H9 (cell line): ENCODE measurements at regions not wholly inside any gene's neighbourhood (a gene's known extent, or its start where the extent isn't known, plus 50 kb on each side); places are given as distances from the start of the nearest gene placed in this dataset.

Experiments used
- DNase-seq: peaks from one replicate; pipeline ENCODE4 v3.0.0-alpha.2; 2017
- H2AFZ ChIP-seq: one replicate; pipeline ENCODE4 v1.6.1; 2013; ENCODE audit warnings: mild to moderate bottlenecking, low read length, control low read depth, moderate library complexity
- H2AK5ac ChIP-seq: 2 replicates; pipeline ENCODE4 v1.6.1; 2013; ENCODE audit warnings: low read length, control low read depth, mixed read lengths; ENCODE audit not compliant: insufficient read length
- H2BK120ac ChIP-seq: one replicate; pipeline ENCODE4 v1.6.1; 2013; ENCODE audit warnings: low read depth, mild to moderate bottlenecking, low read length, control low read depth, inconsistent platforms; ENCODE audit not compliant: poor library complexity, severe bottlenecking
- H2BK12ac ChIP-seq: 2 replicates; pipeline ENCODE4 v1.6.1; 2013; ENCODE audit warnings: low read length, control low read depth, mixed read lengths, low read depth; ENCODE audit not compliant: insufficient read length
- H2BK15ac ChIP-seq: 2 replicates; pipeline ENCODE4 v1.6.1; 2013; ENCODE audit warnings: low read depth, low read length, control low read depth
- H2BK20ac ChIP-seq: one replicate; pipeline ENCODE4 v1.6.1; 2013; ENCODE audit warnings: low read depth, mild to moderate bottlenecking, low read length, control low read depth, inconsistent platforms; ENCODE audit not compliant: poor library complexity, severe bottlenecking
- H2BK5ac ChIP-seq: 2 replicates; pipeline ENCODE4 v1.6.1; 2013; ENCODE audit warnings: low read length, control low read depth, mixed read lengths; ENCODE audit not compliant: insufficient read length
- H3K14ac ChIP-seq: 2 replicates; pipeline ENCODE4 v1.6.1; 2013; ENCODE audit warnings: low read length, control low read depth; ENCODE audit not compliant: insufficient read depth
- H3K18ac ChIP-seq: 2 replicates; pipeline ENCODE4 v1.6.1; 2013; ENCODE audit warnings: low read depth, mild to moderate bottlenecking, mixed read lengths, low read length, control low read depth; ENCODE audit not compliant: insufficient read length
- H3K23ac ChIP-seq: 2 replicates; pipeline ENCODE4 v1.6.1; 2013; ENCODE audit warnings: low read length, control low read depth, mixed read lengths, low read depth; ENCODE audit not compliant: insufficient read length
- H3K23me2 ChIP-seq: 2 replicates; pipeline ENCODE4 v1.6.1; 2013; ENCODE audit warnings: low read depth, mild to moderate bottlenecking, mixed read lengths, low read length, control low read depth; ENCODE audit not compliant: insufficient read length, poor library complexity, severe bottlenecking
- H3K27ac ChIP-seq: 2 replicates; pipeline ENCODE4 v1.5.1; 2013; ENCODE audit warnings: low read length, control low read depth, mixed read lengths, low read depth; ENCODE audit not compliant: insufficient read length
- H3K27me3 ChIP-seq: 2 replicates; pipeline ENCODE4 v1.6.1; 2013; ENCODE audit warnings: low read length, control low read depth, inconsistent platforms; ENCODE audit not compliant: insufficient read depth
- H3K4ac ChIP-seq: 2 replicates; pipeline ENCODE4 v1.6.1; 2013; ENCODE audit warnings: low read depth, mild to moderate bottlenecking, control low read depth, inconsistent platforms, low read length, moderate library complexity
- H3K4me1 ChIP-seq: 2 replicates; pipeline ENCODE4 v1.6.1; 2013; ENCODE audit warnings: low read length, control low read depth, inconsistent platforms; ENCODE audit not compliant: insufficient read depth
- H3K4me2 ChIP-seq: 2 replicates; pipeline ENCODE4 v1.6.1; 2013; ENCODE audit warnings: low read length, control low read depth, mixed read lengths; ENCODE audit not compliant: insufficient read length, insufficient read depth
- H3K56ac ChIP-seq: 2 replicates; pipeline ENCODE4 v1.6.1; 2013; ENCODE audit warnings: low read depth, mild to moderate bottlenecking, mixed read lengths, low read length, control low read depth; ENCODE audit not compliant: insufficient read length
- H3K79me1 ChIP-seq: 2 replicates; pipeline ENCODE4 v1.6.1; 2013; ENCODE audit warnings: low read depth, mild to moderate bottlenecking, moderate library complexity, low read length, control low read depth, inconsistent platforms; ENCODE audit not compliant: insufficient read depth, poor library complexity, severe bottlenecking
- H3K79me2 ChIP-seq: 2 replicates; pipeline ENCODE4 v1.6.1; 2013; ENCODE audit warnings: low read length, control low read depth, inconsistent platforms; ENCODE audit not compliant: insufficient read depth
- H3K9ac ChIP-seq: 2 replicates; pipeline ENCODE4 v1.6.1; 2013; ENCODE audit warnings: low read length, control low read depth, mixed read lengths; ENCODE audit not compliant: insufficient read length; ENCODE audit errors: extremely low read depth
- H3K9me3 ChIP-seq: one replicate; pipeline ENCODE4 v1.6.1; 2013; ENCODE audit warnings: low read depth, low read length, inconsistent platforms; ENCODE audit not compliant: control insufficient read depth
- H3T11ph ChIP-seq: one replicate; pipeline ENCODE4 v1.6.1; 2013; ENCODE audit warnings: mild to moderate bottlenecking, low read length, control low read depth, inconsistent platforms
- H4K20me1 ChIP-seq: one replicate; pipeline ENCODE4 v1.6.1; 2013; ENCODE audit not compliant: control insufficient read depth, insufficient read length, insufficient read depth
- H4K5ac ChIP-seq: 2 replicates; pipeline ENCODE4 v1.6.1; 2013; ENCODE audit warnings: low read depth, mild to moderate bottlenecking, mixed read lengths, low read length, control low read depth; ENCODE audit not compliant: insufficient read length
- H4K8ac ChIP-seq: replicated peaks from 2 replicates; pipeline ENCODE4 v1.6.1; 2013; ENCODE audit warnings: low read length, control low read depth, mixed read lengths, low read depth; ENCODE audit not compliant: insufficient read length
- H4K91ac ChIP-seq: 2 replicates; pipeline ENCODE4 v1.6.1; 2013; ENCODE audit warnings: low read depth, mild to moderate bottlenecking, moderate library complexity, mixed read lengths, low read length, control low read depth; ENCODE audit not compliant: insufficient read length
- H3K27ac Mint-ChIP-seq, 3 experiments: 2 replicates in 2 of 3; 3 replicates in 1 of 3; pipeline ENCODE4 v1.8.0; 2020 to 2021; ENCODE audit warnings: mixed read lengths in 3 of 3, mild to moderate bottlenecking in 1 of 3, moderate library complexity in 1 of 3
- H3K27me3 Mint-ChIP-seq: 2 replicates; pipeline ENCODE4 v1.8.0; 2021; ENCODE audit warnings: low read depth, mild to moderate bottlenecking, moderate library complexity, mixed read lengths
- H3K36me3 Mint-ChIP-seq, 3 experiments: 2 replicates in 2 of 3; 3 replicates in 1 of 3; pipeline ENCODE4 v1.8.0; 2020 to 2021; ENCODE audit warnings: low read depth in 3 of 3, mixed read lengths in 3 of 3; ENCODE audit not compliant: insufficient read depth in 1 of 3
- H3K4me1 Mint-ChIP-seq, 2 experiments: 2 replicates each; pipeline ENCODE4 v1.8.0; 2020; ENCODE audit warnings: mixed read lengths in 2 of 2
- H3K4me3 Mint-ChIP-seq, 2 experiments: 2 replicates in 1 of 2; 3 replicates in 1 of 2; pipeline ENCODE4 v1.8.0; 2020 to 2021; ENCODE audit warnings: mild to moderate bottlenecking in 2 of 2, mixed read lengths in 2 of 2, moderate library complexity in 1 of 2
- H3K9me3 Mint-ChIP-seq, 2 experiments: 2 replicates in 1 of 2; 3 replicates in 1 of 2; pipeline ENCODE4 v1.8.0; 2020; ENCODE audit warnings: mild to moderate bottlenecking in 2 of 2, mixed read lengths in 2 of 2, moderate library complexity in 1 of 2
- WGBS: extraction: QIAGEN DNeasy Blood & Tissue Kit; methylation state at CpG from one replicate; pipeline ENCODE4 v1.1.7; 2013; ENCODE audit warnings: missing lambda C conversion rate, low lambda C conversion rate, mixed read lengths; ENCODE audit not compliant: insufficient read length; ENCODE audit errors: extremely low coverage; 5-methylcytosine and 5-hydroxymethylcytosine counted together
- TF ChIP-seq, protein P1 (sequence below): fragments of 200-600 bp; sonication (generic); conservative IDR thresholded peaks from 3 replicates; pipeline ENCODE4 v1.8.0; 2021; ENCODE audit warnings: antibody characterized with exemption, mild to moderate bottlenecking

GRCh38 chr7:47712416-47712815 lies 130.5 kb upstream of the TNS3 start:
- TF ChIP-seq, protein P1, sequence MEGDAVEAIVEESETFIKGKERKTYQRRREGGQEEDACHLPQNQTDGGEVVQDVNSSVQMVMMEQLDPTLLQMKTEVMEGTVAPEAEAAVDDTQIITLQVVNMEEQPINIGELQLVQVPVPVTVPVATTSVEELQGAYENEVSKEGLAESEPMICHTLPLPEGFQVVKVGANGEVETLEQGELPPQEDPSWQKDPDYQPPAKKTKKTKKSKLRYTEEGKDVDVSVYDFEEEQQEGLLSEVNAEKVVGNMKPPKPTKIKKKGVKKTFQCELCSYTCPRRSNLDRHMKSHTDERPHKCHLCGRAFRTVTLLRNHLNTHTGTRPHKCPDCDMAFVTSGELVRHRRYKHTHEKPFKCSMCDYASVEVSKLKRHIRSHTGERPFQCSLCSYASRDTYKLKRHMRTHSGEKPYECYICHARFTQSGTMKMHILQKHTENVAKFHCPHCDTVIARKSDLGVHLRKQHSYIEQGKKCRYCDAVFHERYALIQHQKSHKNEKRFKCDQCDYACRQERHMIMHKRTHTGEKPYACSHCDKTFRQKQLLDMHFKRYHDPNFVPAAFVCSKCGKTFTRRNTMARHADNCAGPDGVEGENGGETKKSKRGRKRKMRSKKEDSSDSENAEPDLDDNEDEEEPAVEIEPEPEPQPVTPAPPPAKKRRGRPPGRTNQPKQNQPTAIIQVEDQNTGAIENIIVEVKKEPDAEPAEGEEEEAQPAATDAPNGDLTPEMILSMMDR = no peak
- no peaks in the 10 kb centered on the region for H3K79me2 ChIP-seq
- Mint-ChIP-seq H3K27me3 (no peaks in the 10 kb centered on the region), H3K27ac (no peak overlapping the region), H3K9me3 (no peaks in the 10 kb centered on the region; a peak in 1 of 5 replicates), H3K4me1 (no peaks in the 10 kb centered on the region), H3K36me3 (no peaks in the 10 kb centered on the region), H3K4me3 (no peak overlapping the region)
- H3K18ac ChIP-seq = no peak overlapping the region
- no peak overlapping the region for H4K91ac ChIP-seq
- H2AK5ac ChIP-seq = no peak overlapping the region
- no peak overlapping the region for H3T11ph ChIP-seq
- no peaks in the 10 kb centered on the region for H3K27me3 ChIP-seq
- H3K14ac ChIP-seq = no peak overlapping the region
- H2BK20ac ChIP-seq = no peak overlapping the region
- no peaks in the 10 kb centered on the region for H3K9me3 ChIP-seq
- H3K4me2 ChIP-seq = no peak overlapping the region
- no CpG with 5 or more reads among the region's 11 CpGs for WGBS
- no peak overlapping the region for H2BK15ac ChIP-seq
- no peak overlapping the region for H2BK5ac ChIP-seq
- no peaks in the 10 kb centered on the region for H3K79me1 ChIP-seq
- no peak overlapping the region for H2BK12ac ChIP-seq
- H3K9ac ChIP-seq = no peak overlapping the region
- H3K56ac ChIP-seq = no peak overlapping the region
- no peak overlapping the region for H4K8ac ChIP-seq
- no peak overlapping the region for H3K23ac ChIP-seq
- no peak for DNase-seq
- no peak overlapping the region for H2AFZ ChIP-seq
- no peak overlapping the region for H3K4ac ChIP-seq
- H2BK120ac ChIP-seq = no peak overlapping the region
- no peaks in the 10 kb centered on the region for H3K23me2 ChIP-seq
- H3K27ac ChIP-seq = no peak overlapping the region
- no peaks in the 10 kb centered on the region for H4K20me1 ChIP-seq
- H3K4me1 ChIP-seq = no peaks in the 10 kb centered on the region
- H4K5ac ChIP-seq = no peak overlapping the region
